ENCODE measurements at regions not wholly inside any gene's neighbourhood (a gene's known extent, or its start where the extent isn't known, plus 50 kb on each side); places are given as distances from the start of the nearest gene placed in this dataset.

- Histone ChIP-seq H3K4me1 (ENCODE audit: control insufficient read depth in 1 of 2, insufficient read depth in 2 of 2, low read length in 2 of 2) (no peaks in the 10 kb centered on the region), H3K4me3 (replicated peaks in 1 of 3; ENCODE audit: low read depth in 2 of 3, low read length in 3 of 3) (no peak overlapping the region), H4K20me1 (ENCODE audit: insufficient read depth, low read length) (no peaks in the 10 kb centered on the region), H3K27me3 (ENCODE audit: control insufficient read depth in 2 of 2, insufficient read depth in 2 of 2, low read length in 2 of 2) (peaks cover 0 to 2% of the 10 kb centered on the region in 2 donors), H3K36me3 (replicated peaks in 1 of 2; ENCODE audit: control insufficient read depth in 1 of 2, insufficient read depth in 2 of 2, low read length in 2 of 2) (no peaks in the 10 kb centered on the region), H3K27ac (ENCODE audit: low read depth in 1 of 2, low read length in 2 of 2) (no peak overlapping the region), H3K4me2 (replicated peaks; ENCODE audit: extremely low read depth, low read length, poor library complexity, severe bottlenecking) (no peak overlapping the region), H2AFZ (ENCODE audit: insufficient read depth, low read depth, low read length, poor library complexity, severe bottlenecking) (no peak overlapping the region), H3K9me3 (replicated peaks in 1 of 2; ENCODE audit: control insufficient read depth in 1 of 2, insufficient read depth in 1 of 2, low read length in 2 of 2) (no peaks in the 10 kb centered on the region), H3K9ac (ENCODE audit: insufficient read depth, low read length, poor library complexity, severe bottlenecking) (no peak overlapping the region), H3K79me2 (ENCODE audit: insufficient read depth, low read length) (no peaks in the 10 kb centered on the region)
- Mint-ChIP-seq H3K27ac (no peak overlapping the region), H3K4me1 (peaks cover 7% of the 10 kb centered on the region), H3K27me3 (ENCODE audit: low read depth in 3 of 3) (peaks cover 0 to 2% (median 2%) of the 10 kb centered on the region in 3 donors), H3K4me3 (no peak overlapping the region), H3K9me3 (peaks cover 0 to 2% (median 0%) of the 10 kb centered on the region in 7 donors), H3K36me3 (no peaks in the 10 kb centered on the region)
- WGBS (ENCODE audit: insufficient coverage): 97% methylated on average over 9 of the region's 10 CpGs
- no peak for DNase-seq
- intact Hi-C loops (cut with micrococcal nuclease): no loop called here
- no peak for TF ChIP-seq CTCF (IDR thresholded peaks at IDR 0.05)
Measured at GRCh38 chr2:7555260-7555659, 638.0 kb downstream of the RNF144A start.

- no peak overlapping the region for H3K4me3 ChIP-seq (replicated peaks in 1 of 3; ENCODE audit: low read depth in 2 of 3, low read length in 3 of 3)
- Mint-ChIP-seq H3K36me3 (no peaks in the 10 kb centered on the region), H3K27ac (no peak overlapping the region), H3K4me1 (peaks cover 7% of the 10 kb centered on the region), H3K9me3 (peaks cover 0 to 3% (median under 1%) of the 10 kb centered on the region in 7 donors), H3K4me3 (no peak overlapping the region), H3K27me3 (ENCODE audit: low read depth in 3 of 3) (peaks cover 0 to 2% (median 0%) of the 10 kb centered on the region in 3 donors)
- H3K9ac ChIP-seq (ENCODE audit: insufficient read depth, low read length, poor library complexity, severe bottlenecking): no peak overlapping the region
- intact Hi-C loops (cut with micrococcal nuclease): no loop called here
- TF ChIP-seq CTCF (IDR thresholded peaks at IDR 0.05): no peak
- H3K79me2 ChIP-seq (ENCODE audit: insufficient read depth, low read length): no peaks in the 10 kb centered on the region
- H3K4me2 ChIP-seq (replicated peaks; ENCODE audit: extremely low read depth, low read length, poor library complexity, severe bottlenecking): no peak overlapping the region
- no peaks in the 10 kb centered on the region for H3K9me3 ChIP-seq (replicated peaks in 1 of 2; ENCODE audit: control insufficient read depth in 1 of 2, insufficient read depth in 1 of 2, low read length in 2 of 2)
- no peaks in the 10 kb centered on the region for H4K20me1 ChIP-seq (ENCODE audit: insufficient read depth, low read length)
- no peaks in the 10 kb centered on the region for H3K27me3 ChIP-seq (ENCODE audit: control insufficient read depth in 2 of 2, insufficient read depth in 2 of 2, low read length in 2 of 2)
- DNase-seq: no peak
- H2AFZ ChIP-seq (ENCODE audit: insufficient read depth, low read depth, low read length, poor library complexity, severe bottlenecking): no peak overlapping the region
- H3K36me3 ChIP-seq (replicated peaks in 1 of 2; ENCODE audit: control insufficient read depth in 1 of 2, insufficient read depth in 2 of 2, low read length in 2 of 2): no peaks in the 10 kb centered on the region
- no peaks in the 10 kb centered on the region for H3K4me1 ChIP-seq (ENCODE audit: control insufficient read depth in 1 of 2, insufficient read depth in 2 of 2, low read length in 2 of 2)
- no peak overlapping the region for H3K27ac ChIP-seq (ENCODE audit: low read depth in 1 of 2, low read length in 2 of 2)
Measured at GRCh38 chr2:7557376-7557775, 640.2 kb downstream of the RNF144A start.

Data from CD14-positive monocyte (primary cell).